ENCODE measurements at regions not wholly inside any gene's neighbourhood (a gene's known extent, or its start where the extent isn't known, plus 50 kb on each side); places are given as distances from the start of the nearest gene placed in this dataset.

DNA sequence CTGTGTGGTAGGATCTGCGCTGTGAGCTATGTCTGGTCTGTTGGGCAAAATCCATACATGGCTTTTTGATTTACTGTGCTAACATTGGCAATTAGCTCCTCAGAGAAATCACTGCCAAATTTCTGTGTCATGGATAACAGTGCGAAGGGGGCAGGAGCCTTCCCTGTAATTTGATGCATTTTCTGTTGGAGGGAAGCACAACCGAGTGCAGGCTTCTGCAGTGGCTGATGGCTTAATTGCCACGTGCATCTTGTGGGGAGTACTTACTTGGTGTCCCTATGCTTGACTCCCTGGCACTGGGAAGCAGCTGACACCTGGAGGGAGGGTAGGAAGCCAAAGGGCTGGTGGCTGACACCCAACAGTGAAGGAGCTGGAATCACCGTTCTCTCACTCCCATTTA lies 99.3 kb upstream of the PROKR2 start:
- intact Hi-C loops (cut with DNase I), result no loop called here
- TF ChIP-seq, protein P1, sequence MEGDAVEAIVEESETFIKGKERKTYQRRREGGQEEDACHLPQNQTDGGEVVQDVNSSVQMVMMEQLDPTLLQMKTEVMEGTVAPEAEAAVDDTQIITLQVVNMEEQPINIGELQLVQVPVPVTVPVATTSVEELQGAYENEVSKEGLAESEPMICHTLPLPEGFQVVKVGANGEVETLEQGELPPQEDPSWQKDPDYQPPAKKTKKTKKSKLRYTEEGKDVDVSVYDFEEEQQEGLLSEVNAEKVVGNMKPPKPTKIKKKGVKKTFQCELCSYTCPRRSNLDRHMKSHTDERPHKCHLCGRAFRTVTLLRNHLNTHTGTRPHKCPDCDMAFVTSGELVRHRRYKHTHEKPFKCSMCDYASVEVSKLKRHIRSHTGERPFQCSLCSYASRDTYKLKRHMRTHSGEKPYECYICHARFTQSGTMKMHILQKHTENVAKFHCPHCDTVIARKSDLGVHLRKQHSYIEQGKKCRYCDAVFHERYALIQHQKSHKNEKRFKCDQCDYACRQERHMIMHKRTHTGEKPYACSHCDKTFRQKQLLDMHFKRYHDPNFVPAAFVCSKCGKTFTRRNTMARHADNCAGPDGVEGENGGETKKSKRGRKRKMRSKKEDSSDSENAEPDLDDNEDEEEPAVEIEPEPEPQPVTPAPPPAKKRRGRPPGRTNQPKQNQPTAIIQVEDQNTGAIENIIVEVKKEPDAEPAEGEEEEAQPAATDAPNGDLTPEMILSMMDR (IDR thresholded peaks at IDR 0.05), result no peak
- H3K4me3 ChIP-seq, result no peak overlapping the region
- DNase-seq (no peak), ATAC-seq (no peak)
- H3K4me1 ChIP-seq, result no peaks in the 10 kb centered on the region
- no peak overlapping the region for H3K27ac ChIP-seq
- no peaks in the 10 kb centered on the region for H3K36me3 ChIP-seq
- no peaks in the 10 kb centered on the region for H3K27me3 ChIP-seq (ENCODE audit: low read depth)
- no peaks in the 10 kb centered on the region for H3K9me3 ChIP-seq

- TF ChIP-seq, protein P1 (IDR thresholded peaks at IDR 0.05), result no peak
- ATAC-seq, result no peak
Measured at GRCh38 chr20:5413394-5413793, 96.6 kb upstream of the PROKR2 start.

DNA sequence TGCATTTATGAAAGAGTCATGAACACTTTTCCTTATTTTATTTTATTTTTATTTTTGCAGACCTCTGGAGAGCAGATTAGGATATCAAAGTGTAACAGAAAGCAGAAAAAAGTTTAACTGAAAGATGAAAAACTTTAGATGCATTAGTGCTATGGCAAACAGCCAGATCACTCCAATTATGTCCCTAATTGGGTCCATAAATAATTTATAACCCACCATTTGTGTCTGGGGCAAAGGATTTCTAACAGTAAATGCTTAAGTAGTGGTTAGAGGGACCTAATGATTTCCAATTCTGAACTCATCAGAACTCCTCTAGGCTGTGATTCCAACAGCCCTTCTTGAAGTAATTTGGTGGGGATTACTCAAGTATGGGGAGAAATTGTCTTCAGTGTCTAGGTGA lies 93.7 kb upstream of the PROKR2 start:
- intact Hi-C loops (cut with DNase I), result no loop called here

More at GRCh38 chr20:5413394-5413793, 96.6 kb upstream of the PROKR2 start:
- H3K27me3 ChIP-seq (ENCODE audit: low read depth), result no peaks in the 10 kb centered on the region
- H3K9me3 ChIP-seq, result no peaks in the 10 kb centered on the region
- no peak overlapping the region for H3K4me3 ChIP-seq
- no peak overlapping the region for H3K27ac ChIP-seq
- no peaks in the 10 kb centered on the region for H3K36me3 ChIP-seq
- intact Hi-C loops (cut with DNase I), result no loop called here
- DNase-seq, result no peak
- H3K4me1 ChIP-seq, result no peaks in the 10 kb centered on the region

DNA sequence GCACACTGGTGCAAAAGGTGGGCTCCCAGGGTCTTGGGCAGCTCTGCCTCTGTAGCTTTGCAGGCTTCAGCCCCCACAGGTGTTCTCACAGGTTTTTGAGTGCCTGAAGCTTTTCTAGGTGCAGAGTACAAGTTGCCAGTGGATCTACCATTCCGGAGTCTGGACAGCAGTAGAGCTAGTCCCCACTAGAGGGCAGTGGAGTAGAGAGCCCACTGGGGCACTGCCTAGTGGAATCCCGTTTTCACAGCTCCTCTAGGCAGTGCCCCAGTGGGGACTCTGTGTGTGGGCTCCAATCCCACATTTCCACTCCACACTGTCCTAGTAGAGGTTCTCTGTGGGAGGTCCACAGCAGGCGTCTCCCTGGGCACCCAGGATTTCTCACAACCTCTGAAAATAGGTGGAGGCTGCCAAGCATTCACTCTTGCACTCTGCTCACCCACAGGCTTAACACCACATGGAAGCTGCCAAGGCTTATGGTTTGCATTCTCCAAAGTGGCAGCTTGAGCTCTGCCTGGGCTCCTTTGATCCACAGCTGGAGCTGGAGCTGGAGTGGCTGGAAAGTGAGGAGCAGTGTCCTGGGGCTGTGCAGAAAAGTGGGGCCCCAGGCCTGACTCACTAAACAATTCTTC lies 86.3 kb upstream of the PROKR2 start:
- Histone ChIP-seq H3K4me1 (no peaks in the 10 kb centered on the region), H3K4me3 (no peak overlapping the region), H3K9me3 (no peaks in the 10 kb centered on the region), H3K36me3 (no peaks in the 10 kb centered on the region), H3K27me3 (ENCODE audit: low read depth) (no peaks in the 10 kb centered on the region), H3K27ac (no peak overlapping the region)
- TF ChIP-seq, protein P1 (IDR thresholded peaks at IDR 0.05), result peak; percentile 33
- DNase-seq (no peak), ATAC-seq (peak in 1 of 2 donors; percentile 64)
- intact Hi-C loops (cut with DNase I), result no loop called here

More for the DNA sequence above, 93.7 kb upstream of the PROKR2 start:
- no peaks in the 10 kb centered on the region for H3K27me3 ChIP-seq (ENCODE audit: low read depth)
- H3K4me3 ChIP-seq, result no peak overlapping the region
- DNase-seq (no peak), ATAC-seq (no peak)
- no peak overlapping the region for H3K27ac ChIP-seq
- H3K4me1 ChIP-seq, result no peaks in the 10 kb centered on the region
- no peaks in the 10 kb centered on the region for H3K36me3 ChIP-seq
- no peaks in the 10 kb centered on the region for H3K9me3 ChIP-seq
- TF ChIP-seq, protein P1 (IDR thresholded peaks at IDR 0.05), result no peak

- ATAC-seq (no peak), DNase-seq (no peak)
- TF ChIP-seq, protein P1 (IDR thresholded peaks at IDR 0.05), result no peak
- no peaks in the 10 kb centered on the region for H3K4me1 ChIP-seq
- H3K4me3 ChIP-seq, result no peak overlapping the region
- intact Hi-C loops (cut with DNase I), result no loop called here
- H3K36me3 ChIP-seq, result no peaks in the 10 kb centered on the region
- H3K9me3 ChIP-seq, result no peaks in the 10 kb centered on the region
- no peak overlapping the region for H3K27ac ChIP-seq
- H3K27me3 ChIP-seq (ENCODE audit: low read depth), result no peaks in the 10 kb centered on the region
Measured at GRCh38 chr20:5401277-5401875, 84.6 kb upstream of the PROKR2 start.

Data from lower lobe of right lung (tissue), 2 donors.